GM18867 (cell line): ENCODE measurements at regions not wholly inside any gene's neighbourhood (a gene's known extent, or its start where the extent isn't known, plus 50 kb on each side); places are given as distances from the start of the nearest gene placed in this dataset.

Source experiments
- ATAC-seq: cut with Tn5 transposase; IDR thresholded peaks from one replicate; pipeline ENCODE4 v1.9.1; 2021; ENCODE audit warnings: mild to moderate bottlenecking, moderate library complexity; ENCODE audit not compliant: unreplicated experiment

DNA sequence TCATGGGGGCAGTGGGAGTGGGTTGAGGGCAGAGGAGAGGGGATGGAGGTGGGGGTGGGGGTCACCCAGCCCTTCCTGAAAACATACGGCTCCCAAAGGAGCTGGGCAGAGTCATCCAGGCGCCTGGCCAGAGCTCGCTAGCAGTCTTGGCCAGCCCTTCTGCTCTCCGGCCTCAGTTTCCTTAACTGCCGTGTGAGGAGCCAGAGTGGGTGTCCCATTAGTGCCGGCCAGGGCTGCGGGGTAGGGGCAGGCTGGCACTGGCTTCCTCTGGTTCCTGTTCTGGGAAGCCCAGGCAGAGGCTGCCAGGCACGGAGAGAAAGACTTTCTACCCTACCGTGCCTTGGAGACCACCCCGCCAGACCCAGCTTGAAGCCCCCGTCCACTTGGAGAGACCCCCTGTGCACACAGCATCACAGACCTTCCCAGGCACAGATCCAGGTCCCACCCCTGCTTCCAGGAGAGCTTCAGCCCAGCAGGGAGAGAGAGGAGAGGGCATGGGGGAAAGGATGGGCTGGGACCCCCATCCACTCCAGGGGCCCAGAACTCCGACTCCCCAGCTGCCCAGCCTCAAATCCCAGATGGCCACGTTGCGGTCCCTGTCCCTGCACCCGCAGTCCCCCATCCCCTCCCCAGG, 93.3 kb downstream of the RFLNA start:
- ATAC-seq = no peak

DNA sequence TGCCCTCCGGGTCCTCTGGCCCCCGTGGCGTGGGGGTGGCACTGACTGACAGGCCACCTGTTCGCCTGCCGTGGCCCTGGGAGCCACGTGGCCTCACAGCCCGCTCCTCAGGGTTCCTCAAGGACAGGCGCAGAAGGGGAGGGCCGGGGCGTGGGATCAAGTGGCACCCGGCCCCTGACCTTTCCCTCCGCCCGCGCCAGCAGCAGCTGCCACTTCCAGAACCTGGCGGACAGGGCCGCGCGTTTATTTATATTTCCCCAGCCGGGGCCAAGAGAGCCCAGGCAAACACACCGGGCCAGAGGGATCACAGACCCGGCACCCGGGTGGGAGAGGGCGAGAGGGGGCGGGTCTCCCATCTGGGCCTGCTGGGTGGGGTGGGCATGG, 92.6 kb downstream of the RFLNA start:
- ATAC-seq = no peak

DNA sequence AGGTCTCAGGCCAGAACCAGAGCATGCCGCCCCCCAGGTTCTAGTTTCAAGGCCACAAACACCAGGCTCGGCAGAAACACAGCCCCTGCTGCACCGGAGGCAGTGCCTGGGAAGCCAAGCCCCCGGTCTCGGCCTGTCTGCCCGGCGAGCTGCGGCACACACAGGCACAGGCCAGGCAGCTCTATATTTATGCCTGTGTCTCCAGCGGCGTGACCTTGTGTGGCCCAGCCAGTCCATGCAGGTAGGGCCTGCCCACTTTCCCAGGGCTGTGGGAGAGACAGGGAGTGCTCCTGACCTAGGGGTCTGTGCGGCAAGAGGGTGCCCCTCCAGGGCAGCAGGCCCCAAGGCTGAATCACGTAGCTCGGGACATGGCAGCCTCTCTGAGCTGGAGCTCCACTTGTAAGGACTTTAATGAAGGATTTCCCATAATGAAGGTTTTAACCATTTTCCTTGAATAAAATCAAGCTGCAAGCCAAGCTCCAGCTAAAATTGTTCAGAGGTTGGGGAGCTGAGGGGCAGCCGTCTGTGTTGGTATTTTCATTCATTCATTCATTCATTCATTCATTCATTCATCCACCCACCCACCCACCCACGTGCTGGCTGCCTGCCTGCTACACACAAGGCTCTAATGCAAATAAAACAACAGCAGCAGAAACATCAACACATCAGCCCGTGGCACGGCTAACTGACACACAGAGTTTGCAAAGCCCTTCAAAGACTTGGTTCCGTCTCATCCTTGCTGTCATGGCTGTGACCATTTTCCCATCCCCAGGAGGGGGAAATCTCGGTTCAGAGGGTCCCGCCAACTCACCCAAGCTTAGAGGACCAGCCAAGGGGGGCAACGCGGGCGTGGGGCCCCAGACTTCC, 92.0 kb downstream of the RFLNA start:
- ATAC-seq = no peak

DNA sequence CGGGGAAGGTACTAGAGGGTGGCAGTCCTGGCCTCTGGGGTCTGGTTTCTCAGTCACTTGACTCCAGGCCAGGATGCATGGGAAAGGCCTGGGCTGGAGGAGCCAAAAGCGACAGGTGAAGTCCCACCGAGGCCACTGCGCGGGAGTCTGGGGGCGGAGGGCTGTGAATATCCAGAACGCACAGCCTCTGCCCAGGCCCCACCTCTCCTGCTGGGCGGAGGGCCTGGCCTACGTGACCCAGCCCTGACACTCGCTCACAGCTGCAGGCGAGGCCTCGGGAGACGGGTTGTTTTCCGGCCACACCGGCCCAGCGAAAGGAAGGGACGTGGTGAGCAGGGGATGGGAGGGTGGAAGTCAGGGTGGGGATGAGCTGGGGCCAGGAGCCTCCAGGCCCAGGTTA, 91.2 kb downstream of the RFLNA start:
- no peak for ATAC-seq

DNA sequence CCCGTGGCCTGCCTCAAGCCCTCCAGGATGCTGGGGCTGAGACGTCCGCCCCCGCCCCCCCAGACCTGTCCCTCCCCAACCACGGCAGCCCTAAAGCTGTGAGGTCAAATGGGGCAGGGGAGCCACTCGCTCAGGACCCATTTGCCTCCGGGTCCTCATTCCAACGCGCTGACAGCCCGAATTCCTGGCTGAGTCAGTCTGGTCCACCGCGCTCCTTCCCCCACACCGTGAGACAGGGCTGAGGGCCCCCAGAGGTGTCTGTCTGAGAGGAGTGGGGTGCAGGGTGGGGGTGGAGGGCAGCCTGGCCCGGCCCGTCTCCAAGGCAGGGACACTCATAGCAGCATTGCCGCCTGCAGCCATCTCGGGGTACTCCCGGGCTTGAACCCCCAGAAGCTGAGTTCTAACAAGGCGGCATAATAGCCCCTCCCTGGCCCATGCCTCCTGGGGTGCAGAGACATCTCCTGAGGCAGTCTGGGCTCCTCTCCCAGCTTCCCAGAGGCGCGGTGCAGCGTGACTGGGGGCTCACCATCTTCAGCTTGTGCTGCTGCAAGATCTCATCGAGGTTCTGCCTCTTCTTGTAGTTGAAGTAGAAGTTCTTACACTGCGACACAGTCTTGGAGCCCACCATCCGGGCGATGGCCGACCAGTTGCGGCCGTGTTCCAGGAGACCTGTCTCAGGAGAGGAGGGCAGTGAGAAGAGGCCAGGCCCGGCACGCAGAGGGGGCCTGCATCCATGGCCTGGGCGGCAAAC, 90.5 kb downstream of the RFLNA start:
- ATAC-seq = no peak

DNA sequence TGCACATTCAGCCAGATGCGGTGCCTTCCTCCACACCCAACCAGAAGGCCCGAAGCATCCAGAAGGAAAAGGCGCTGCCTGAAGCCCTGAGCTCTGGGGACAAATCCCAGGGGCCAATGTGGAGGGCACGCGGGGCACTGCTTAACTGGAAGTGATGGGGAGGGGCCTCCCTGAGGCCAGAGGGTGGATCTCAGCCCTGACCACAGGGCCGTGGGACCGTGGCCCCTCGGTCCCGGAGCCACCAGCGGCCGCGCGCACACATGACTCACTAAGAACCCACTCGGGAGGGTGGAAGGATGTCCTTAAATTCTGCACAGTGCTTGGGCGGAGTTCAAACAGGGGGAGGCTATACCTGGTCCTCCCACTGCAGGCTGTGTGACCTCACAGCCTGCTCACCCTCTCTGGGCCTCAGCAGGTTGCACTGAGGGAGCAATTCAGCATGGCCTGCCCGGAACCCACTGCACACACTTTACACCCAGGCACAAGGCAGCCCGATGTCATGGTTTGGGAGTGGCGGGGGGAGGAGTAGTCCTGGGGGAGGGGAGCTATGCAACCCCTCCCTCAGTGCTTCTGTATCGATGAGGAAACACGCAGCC, 89.5 kb downstream of the RFLNA start:
- no peak for ATAC-seq

DNA sequence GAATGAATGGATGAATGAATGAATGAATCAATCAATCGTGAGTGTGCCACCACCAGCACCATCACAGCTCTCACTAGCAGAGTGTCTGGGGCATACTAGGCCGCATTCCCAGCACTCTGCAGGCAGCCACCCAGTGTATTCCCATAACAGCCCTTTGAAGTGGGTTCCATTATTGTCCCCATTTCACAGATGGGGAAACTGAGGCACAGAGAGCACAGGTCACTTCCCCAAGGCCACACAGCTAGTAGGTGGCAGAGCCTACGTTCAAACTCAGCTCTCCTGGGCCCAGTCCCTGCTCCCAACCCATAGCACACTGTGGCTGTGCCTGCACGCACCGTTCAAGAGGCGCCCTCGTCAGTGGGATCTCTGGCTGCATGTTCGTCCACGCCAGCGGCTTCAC, 88.1 kb downstream of the RFLNA start:
- ATAC-seq = no peak

DNA sequence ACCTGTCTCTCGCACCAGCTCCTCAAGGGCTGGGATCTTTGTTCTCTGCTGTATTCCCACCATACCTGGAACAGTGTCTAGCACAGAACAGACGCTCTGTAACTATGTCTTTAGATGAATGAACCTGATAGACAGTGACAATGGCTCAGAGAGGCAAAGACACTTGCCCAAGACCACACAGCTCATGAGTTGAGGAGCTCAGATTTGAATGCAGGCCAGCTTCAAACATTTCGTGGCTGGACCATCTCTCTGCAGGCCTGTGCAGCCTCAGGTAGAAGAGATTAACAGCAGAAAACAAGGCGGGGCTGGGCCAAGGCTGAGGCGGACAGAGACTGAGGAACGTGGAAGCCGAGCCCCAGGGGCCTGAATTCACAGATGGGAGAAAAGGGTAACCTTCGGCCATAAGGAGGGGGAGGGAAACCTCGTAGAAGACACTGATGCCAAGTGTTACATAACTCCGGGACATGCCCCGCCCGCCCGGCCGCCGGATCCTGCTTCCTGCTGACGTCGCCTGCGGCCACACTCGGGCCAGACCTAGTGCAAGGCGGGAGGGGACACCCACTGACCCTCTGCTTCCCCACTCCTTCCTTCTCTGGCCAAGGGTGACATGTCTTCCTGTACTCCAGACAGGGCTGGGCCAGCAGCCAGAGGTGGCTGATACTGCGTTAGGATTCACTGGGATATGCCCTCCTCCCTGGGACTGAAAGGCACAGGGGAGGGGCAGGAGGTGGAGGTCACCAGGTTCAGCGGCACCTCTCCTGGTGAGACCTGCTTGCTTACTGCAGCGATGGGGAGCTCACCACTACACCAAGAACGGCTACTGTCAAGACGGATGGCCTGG, 86.8 kb downstream of the RFLNA start:
- ATAC-seq = no peak

DNA sequence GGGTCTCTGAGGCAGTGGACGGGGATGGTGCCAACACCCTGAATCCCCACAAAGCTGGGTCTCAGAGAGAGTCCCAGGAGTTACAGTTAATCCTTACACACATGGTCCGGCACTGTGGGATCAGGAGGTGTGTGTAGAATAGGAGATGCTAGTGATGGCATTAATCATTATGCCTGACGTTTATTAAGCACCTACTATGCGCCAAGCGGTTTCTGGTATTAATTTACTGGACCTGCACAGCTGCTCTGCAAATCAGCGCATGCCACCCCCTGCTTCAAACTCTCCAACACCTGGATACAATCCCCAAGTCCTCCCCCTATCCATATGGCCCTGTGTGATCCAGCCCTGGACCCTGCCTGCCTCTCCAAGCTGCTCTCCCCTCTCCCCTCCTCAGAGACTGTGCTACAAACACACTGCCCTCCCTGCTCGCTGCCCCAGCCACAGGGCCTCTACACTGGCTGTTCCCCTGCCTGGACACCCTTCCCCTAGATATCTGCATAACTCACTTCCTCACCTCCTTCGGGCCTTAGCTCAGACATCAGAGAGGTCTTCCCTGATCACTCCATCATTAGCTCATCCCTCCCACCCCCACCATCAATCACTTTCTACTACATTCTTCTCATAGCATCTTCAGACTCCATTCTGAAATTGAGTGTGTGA, 86.0 kb downstream of the RFLNA start:
- ATAC-seq = no peak

DNA sequence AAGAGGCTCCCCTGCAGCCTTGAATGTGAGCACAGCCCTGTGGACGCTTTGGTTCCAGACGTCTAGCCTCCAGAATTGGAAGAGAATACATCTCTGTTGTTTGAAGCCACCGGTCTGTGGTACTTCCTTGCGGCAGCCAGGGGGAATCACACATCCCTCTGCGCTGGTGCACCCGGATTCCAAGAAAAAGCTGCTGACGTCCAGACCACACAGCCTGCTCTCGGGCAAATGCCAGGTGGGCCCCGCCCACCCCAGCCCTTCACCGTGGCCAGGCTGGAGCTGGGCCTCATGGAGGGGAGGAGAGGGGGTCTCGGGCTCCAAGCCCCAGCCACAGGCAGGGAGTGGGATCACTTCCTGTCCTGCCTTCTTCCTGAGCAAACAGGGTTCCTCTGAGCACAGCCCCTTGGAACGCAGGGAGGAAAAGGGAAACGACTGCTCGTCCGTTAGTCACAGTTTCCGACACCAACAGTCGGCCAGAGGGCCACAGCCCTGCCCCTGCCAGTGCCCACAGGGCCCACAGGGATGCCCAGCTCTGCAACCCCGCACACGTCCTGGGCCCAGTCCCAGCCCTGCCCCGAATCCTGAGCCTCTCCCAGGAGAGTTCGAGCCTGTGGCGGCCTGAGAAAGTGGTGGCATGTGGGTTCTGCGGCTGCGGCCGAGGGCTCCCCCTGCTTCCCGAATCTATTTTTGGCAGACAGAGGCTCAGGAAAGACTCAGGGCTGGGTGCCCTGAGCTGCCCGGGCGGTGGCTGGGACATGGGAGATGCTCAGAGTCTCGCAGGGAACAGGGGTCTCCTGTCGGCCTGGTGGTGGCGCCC, 85.3 kb downstream of the RFLNA start:
- no peak for ATAC-seq

DNA sequence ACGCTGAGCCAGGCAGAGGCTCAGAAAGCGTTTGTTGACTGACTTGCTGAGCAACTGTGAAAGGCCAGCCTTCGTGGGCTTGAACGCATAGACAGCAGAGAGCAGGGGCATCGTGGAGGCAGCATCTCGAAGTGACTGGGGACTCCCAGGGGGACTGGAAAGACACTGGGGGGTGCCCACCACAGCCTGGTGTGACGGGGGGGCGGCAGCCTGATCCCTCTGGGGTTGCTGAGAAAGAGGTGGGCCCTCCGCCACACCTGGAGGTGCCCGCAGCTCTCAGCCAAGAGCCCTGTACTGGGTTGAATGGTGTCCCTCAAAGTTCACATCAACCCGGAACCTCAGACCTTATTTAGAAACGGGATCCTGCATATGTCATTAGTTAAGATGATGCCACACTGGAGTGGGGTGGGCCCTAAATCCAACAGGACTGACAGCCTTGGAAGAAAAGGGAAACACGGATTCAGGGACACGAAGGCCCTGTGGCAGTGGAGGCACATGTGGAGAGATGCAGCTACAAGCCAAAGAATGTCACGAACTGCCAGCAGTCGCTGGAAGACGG, 84.6 kb downstream of the RFLNA start:
- no peak for ATAC-seq

DNA sequence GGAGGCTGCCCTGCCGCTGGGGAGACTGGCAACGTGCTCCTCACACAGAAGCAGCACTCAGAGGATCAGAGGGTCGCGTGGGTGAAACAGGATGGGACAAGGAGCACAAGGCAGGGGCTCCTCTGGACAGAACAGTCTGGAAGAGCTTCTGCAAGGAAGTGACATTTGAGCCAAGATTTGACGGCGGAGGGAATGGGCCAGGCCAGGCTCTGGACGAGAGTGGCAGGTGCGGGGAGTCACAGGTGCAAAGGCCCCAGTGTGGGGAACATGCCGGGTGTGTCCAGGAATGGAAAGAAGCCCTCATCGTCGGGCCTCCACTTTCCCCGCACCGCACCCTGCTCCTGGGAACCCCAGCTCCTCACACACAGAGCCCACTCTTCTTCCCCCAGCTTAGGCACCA, 84.0 kb downstream of the RFLNA start:
- no peak for ATAC-seq

DNA sequence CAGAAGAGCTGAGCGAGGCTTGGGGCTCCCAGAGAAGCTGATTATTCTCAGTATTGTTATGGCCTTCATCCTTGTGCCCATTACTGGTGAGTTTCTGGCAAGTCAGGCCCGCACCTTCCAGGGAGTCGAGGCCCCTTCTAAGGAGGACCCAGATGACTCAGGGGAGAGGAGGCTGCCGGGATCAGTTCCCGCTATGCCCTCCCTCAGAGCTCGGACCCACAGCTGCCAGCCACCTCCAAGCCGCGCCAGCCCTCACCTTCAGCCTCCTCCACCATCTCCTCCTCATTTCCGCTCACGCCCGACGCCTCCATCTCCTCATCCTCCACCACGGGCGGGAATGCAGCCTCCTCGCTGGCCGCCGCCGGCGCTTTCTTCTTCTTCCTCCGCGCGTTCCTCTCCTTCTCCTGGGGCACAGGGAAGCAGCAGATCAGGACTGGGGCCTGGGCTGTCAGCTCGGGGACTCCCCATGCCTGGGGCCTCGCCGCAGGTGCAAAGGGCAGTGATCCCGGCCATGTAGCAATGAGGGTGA, 83.2 kb downstream of the RFLNA start:
- ATAC-seq = no peak

DNA sequence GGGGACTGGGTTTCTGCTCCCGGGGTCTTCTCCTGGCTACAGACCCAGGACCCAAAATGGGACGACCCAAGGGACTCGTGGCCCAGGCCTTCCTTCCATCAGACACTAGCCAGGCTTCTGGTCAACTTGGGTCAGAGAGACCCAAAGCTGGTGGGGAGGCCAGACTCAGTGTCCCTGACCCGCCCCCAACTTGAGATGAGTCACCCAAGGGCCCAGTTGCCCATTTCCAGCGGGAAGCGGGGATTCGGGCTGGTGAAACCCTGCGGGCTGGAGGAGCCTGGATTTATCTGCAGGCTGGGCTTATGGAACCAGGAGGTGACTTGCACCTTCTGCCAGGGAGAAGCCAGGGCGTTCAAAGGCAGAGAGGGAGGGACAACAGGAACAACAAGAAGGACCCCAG, 81.5 kb downstream of the RFLNA start:
- ATAC-seq = no peak

DNA sequence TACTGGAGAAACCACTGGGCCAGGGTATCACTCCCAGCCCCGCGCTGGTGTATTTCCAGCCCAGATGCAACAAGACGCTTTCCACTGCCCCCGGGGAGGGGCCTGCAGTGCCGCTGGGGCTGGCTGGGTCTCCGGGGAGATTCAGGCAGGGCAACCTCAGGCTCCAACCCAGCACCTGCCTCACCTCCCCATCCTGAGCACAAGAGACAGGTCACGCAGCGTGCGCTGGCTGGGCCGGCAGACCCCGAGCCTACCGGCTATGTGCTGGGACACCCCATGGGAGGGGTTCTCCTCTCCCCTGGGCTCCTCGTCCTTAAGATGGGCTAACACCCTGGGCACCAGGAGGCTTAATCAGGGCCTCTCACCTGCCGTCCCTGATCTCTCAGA, 80.9 kb downstream of the RFLNA start:
- no peak for ATAC-seq

DNA sequence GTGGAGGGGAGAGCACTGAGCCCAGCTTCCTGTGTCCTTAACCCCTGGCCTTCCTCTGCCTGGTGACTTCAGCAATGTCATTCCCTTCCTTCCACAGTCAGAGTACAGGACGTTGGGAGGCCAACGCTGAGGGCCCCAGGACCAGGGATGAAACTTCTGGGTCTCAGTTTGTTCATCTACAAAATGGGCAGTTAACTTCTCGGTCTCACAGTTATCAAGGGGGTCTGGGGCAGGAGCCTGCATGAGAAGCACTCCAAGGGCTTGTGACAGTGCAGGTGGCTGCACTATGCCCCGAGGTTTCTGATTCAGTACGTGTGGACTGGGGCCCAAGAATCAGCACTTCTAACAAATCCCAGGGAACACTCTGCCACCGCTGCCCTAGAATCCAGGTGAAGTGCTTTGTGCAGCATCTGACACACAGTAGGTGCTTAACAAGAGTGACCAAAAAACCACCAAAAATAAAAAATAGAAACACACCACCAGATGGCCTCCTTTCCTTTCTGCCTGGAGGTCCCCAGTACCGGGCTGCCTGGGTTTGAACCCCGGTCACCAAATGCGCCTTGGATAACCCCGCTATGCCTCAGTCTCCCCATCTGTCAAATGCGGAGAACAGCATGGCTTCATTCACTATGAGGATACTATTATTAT, 80.4 kb downstream of the RFLNA start:
- no peak for ATAC-seq

DNA sequence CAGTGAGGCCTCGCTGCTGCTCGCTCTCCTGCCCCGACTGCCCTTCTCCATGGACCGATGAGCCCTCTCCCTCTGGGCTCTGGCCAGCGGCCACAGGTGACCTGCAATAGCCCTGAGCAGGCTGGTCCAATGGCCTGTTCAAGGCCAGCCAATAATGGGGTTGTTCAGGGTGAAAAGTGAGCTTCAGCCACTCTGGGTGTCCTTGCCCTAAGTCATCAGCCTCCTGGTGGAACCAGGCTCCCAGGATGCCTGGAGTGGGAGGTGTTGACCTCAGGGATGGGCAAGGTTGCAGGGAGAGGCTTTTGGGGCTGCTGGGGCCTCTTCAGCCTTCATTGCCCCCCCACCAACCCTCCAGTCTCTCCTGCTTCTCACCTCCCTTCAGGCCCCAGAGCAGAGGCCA, 79.7 kb downstream of the RFLNA start:
- ATAC-seq = no peak

DNA sequence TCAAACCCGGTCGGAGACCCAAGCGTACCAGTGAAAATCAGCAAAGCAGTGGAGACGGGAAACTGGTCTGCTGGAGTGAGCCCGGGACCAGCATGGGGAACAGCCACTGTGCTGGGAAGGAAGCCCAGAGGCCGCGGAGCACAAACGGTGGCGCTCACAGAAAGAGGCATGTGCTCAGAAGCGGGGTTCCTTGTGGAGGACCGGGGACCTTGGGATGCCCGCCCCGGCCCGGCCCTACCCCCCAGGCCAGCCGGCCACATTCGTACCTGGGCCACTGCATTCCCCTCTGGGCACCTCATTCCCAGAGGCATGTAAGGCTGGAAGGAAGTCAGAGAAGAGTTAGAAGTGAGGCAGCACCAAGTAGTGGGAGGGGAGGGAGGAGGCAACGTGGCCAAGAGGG, 79.3 kb downstream of the RFLNA start:
- no peak for ATAC-seq
